ENCODE measurements at regions not wholly inside any gene's neighbourhood (a gene's known extent, or its start where the extent isn't known, plus 50 kb on each side); places are given as distances from the start of the nearest gene placed in this dataset.

DNA sequence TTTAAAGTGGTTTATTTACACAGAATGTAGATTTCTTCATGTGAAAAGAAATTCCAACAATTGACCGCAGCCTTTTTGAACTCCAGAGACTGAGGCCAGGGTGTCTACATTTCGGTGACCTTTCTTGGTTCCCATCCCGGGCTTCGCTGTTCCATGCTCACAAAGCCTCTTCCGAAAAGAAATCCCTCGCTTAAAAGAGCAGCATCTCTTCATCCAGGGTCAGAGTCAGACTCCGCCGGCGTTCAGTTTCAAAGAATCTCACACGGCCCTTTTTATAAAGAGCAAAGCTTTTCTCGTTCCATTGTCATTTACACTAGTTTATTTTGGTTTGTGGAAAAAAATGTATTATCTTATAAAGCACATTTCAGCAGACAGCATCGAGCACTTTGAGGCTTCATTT lies 530.6 kb upstream of the B3GAT1 start:
- TF ChIP-seq, protein P1, sequence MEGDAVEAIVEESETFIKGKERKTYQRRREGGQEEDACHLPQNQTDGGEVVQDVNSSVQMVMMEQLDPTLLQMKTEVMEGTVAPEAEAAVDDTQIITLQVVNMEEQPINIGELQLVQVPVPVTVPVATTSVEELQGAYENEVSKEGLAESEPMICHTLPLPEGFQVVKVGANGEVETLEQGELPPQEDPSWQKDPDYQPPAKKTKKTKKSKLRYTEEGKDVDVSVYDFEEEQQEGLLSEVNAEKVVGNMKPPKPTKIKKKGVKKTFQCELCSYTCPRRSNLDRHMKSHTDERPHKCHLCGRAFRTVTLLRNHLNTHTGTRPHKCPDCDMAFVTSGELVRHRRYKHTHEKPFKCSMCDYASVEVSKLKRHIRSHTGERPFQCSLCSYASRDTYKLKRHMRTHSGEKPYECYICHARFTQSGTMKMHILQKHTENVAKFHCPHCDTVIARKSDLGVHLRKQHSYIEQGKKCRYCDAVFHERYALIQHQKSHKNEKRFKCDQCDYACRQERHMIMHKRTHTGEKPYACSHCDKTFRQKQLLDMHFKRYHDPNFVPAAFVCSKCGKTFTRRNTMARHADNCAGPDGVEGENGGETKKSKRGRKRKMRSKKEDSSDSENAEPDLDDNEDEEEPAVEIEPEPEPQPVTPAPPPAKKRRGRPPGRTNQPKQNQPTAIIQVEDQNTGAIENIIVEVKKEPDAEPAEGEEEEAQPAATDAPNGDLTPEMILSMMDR (IDR thresholded peaks at IDR 0.05; ENCODE audit: low read length): no peak
- TF ChIP-seq EZH2 (IDR thresholded peaks at IDR 0.05; ENCODE audit: borderline replicate concordance, low read length): no peak

All from OCI-LY1 (cell line).